Hepatocyte (in vitro differentiated cells): ENCODE measurements at regions not wholly inside any gene's neighbourhood (a gene's known extent, or its start where the extent isn't known, plus 50 kb on each side); places are given as distances from the start of the nearest gene placed in this dataset.

ENCODE experiments used
- DNase-seq: peaks from one replicate; pipeline ENCODE4 v3.0.0-alpha.2; 2016; ENCODE audit warnings: low spot score
- H2AFZ ChIP-seq: fragments of 200-600 bp; sonication (generic); 2 replicates; pipeline ENCODE4 v1.6.0; 2016; ENCODE audit warnings: antibody characterized with exemption, mild to moderate bottlenecking
- H3K27ac ChIP-seq: fragments of 200-600 bp; sonication (generic); 2 replicates; pipeline ENCODE4 v1.5.1; 2016; ENCODE audit warnings: mild to moderate bottlenecking
- H3K27me3 ChIP-seq: fragments of 200-600 bp; sonication (generic); 2 replicates; pipeline ENCODE4 v1.6.1; 2016
- H3K36me3 ChIP-seq: fragments of 200-600 bp; sonication (generic); replicated peaks from 2 replicates; pipeline ENCODE4 v1.5.1; 2016; ENCODE audit warnings: low read depth; ENCODE audit not compliant: insufficient read depth
- H3K4me1 ChIP-seq: fragments of 200-600 bp; sonication (generic); 2 replicates; pipeline ENCODE4 v1.5.1; 2016; ENCODE audit warnings: mild to moderate bottlenecking, moderate library complexity; ENCODE audit not compliant: insufficient read depth
- H3K4me2 ChIP-seq: fragments of 200-600 bp; sonication (generic); 2 replicates; pipeline ENCODE4 v1.6.0; 2016
- H3K4me3 ChIP-seq: fragments of 200-600 bp; sonication (generic); 2 replicates; pipeline ENCODE4 v1.5.1; 2016; ENCODE audit warnings: mild to moderate bottlenecking
- H3K79me2 ChIP-seq: fragments of 200-600 bp; sonication (generic); 2 replicates; pipeline ENCODE4 v1.6.0; 2017; ENCODE audit warnings: mild to moderate bottlenecking
- H3K9me2 ChIP-seq: fragments of 200-600 bp; sonication (generic); replicated peaks from 2 replicates; pipeline ENCODE4 v1.6.0; 2017; ENCODE audit warnings: mild to moderate bottlenecking; ENCODE audit not compliant: insufficient read depth
- H3K9me3 ChIP-seq: fragments of 200-600 bp; sonication (generic); 2 replicates; pipeline ENCODE4 v1.5.1; 2016; ENCODE audit warnings: low read depth, mild to moderate bottlenecking
- H4K20me1 ChIP-seq: fragments of 200-600 bp; sonication (generic); 2 replicates; pipeline ENCODE4 v1.6.0; 2016; ENCODE audit warnings: mild to moderate bottlenecking; ENCODE audit not compliant: insufficient read depth, poor library complexity, severe bottlenecking
- EZH2 ChIP-seq: fragments of 200-600 bp; sonication (generic); IDR thresholded peaks from 2 replicates; pipeline ENCODE4 v1.6.1; 2016; ENCODE audit warnings: antibody characterized with exemption, mild to moderate bottlenecking, borderline replicate concordance
- EZH2phosphoT487 ChIP-seq: fragments of 200-600 bp; sonication (generic); IDR thresholded peaks from one replicate; pipeline ENCODE4 v1.6.1; 2018; ENCODE audit warnings: antibody characterized with exemption, mild to moderate bottlenecking, low read depth, moderate library complexity; ENCODE audit not compliant: unreplicated experiment, severe bottlenecking
- WGBS: methylation state at CpG from one replicate; pipeline ENCODE4 v1.1.6; 2016; ENCODE audit warnings: low lambda C conversion rate; ENCODE audit errors: missing lambda C conversion rate; 5-methylcytosine and 5-hydroxymethylcytosine counted together
- TF ChIP-seq, protein P1 (sequence below): fragments of 200-600 bp; sonication (generic); IDR thresholded peaks from 2 replicates; pipeline ENCODE4 v1.5.1; 2016; ENCODE audit warnings: antibody characterized with exemption, mild to moderate bottlenecking; ENCODE audit not compliant: poor library complexity

DNA sequence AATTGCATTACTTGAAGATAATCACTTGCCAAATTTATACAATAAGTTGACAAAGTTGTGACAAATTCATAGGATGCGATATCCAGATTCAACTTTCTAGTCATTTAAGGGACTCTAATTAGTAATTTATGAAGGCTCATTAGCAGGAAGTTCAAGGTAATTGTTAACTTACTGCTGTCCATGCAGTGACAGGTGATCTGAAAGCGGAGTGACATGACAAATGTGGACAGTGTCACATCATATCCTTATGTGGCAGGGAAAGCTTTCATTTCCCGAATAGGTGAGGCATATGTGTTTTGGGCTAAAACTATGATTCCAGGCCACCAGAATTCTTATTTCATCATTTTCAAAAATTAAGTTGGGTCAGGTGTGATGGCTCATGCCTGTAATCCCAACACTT is 115.9 kb upstream of the BMP2 start:
- Histone ChIP-seq H3K4me3 (no peak overlapping the region), H2AFZ (no peak overlapping the region), H3K79me2 (no peaks in the 10 kb centered on the region), H3K4me1 (peaks cover 12% of the 10 kb centered on the region), H3K9me3 (no peaks in the 10 kb centered on the region), H3K27ac (no peak overlapping the region), H3K9me2 (no peaks in the 10 kb centered on the region), H3K27me3 (no peaks in the 10 kb centered on the region), H4K20me1 (no peaks in the 10 kb centered on the region), H3K36me3 (no peaks in the 10 kb centered on the region), H3K4me2 (no peak overlapping the region)
- TF ChIP-seq EZH2 (no peak), EZH2phosphoT487 (no peak)
- TF ChIP-seq, protein P1, sequence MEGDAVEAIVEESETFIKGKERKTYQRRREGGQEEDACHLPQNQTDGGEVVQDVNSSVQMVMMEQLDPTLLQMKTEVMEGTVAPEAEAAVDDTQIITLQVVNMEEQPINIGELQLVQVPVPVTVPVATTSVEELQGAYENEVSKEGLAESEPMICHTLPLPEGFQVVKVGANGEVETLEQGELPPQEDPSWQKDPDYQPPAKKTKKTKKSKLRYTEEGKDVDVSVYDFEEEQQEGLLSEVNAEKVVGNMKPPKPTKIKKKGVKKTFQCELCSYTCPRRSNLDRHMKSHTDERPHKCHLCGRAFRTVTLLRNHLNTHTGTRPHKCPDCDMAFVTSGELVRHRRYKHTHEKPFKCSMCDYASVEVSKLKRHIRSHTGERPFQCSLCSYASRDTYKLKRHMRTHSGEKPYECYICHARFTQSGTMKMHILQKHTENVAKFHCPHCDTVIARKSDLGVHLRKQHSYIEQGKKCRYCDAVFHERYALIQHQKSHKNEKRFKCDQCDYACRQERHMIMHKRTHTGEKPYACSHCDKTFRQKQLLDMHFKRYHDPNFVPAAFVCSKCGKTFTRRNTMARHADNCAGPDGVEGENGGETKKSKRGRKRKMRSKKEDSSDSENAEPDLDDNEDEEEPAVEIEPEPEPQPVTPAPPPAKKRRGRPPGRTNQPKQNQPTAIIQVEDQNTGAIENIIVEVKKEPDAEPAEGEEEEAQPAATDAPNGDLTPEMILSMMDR: no peak
- no peak for DNase-seq
- 86% methylated on average over 3 of the region's 3 CpGs for WGBS

DNA sequence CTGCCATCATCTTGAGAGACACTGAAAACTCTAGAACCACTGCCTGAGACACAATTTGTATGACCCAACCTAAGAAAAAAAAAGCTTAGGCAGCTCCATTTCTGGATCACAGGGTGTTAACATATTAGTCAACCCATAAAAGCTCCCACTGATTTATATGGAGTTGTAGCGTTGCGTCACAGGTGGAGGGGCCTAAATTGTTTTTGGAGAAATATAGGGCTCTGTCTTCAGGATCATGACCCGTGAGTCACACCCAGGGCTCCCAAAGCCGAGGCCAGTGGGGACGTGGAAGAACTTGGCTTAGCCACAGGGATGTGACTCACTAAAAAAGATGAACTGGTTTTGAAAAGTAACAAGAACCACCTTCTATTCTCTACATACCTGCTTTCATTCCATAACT is 116.5 kb upstream of the BMP2 start:
- Histone ChIP-seq H3K36me3 (no peaks in the 10 kb centered on the region), H4K20me1 (no peaks in the 10 kb centered on the region), H3K4me2 (no peak overlapping the region), H3K9me2 (no peaks in the 10 kb centered on the region), H3K9me3 (no peaks in the 10 kb centered on the region), H3K27ac (no peak overlapping the region), H3K79me2 (no peaks in the 10 kb centered on the region), H2AFZ (no peak overlapping the region), H3K4me3 (no peak overlapping the region), H3K27me3 (no peaks in the 10 kb centered on the region), H3K4me1 (peaks cover 12% of the 10 kb centered on the region)
- 79% methylated on average over 5 of the region's 5 CpGs for WGBS
- TF ChIP-seq EZH2 (no peak), EZH2phosphoT487 (no peak)
- TF ChIP-seq, protein P1: no peak
- no peak for DNase-seq

DNA sequence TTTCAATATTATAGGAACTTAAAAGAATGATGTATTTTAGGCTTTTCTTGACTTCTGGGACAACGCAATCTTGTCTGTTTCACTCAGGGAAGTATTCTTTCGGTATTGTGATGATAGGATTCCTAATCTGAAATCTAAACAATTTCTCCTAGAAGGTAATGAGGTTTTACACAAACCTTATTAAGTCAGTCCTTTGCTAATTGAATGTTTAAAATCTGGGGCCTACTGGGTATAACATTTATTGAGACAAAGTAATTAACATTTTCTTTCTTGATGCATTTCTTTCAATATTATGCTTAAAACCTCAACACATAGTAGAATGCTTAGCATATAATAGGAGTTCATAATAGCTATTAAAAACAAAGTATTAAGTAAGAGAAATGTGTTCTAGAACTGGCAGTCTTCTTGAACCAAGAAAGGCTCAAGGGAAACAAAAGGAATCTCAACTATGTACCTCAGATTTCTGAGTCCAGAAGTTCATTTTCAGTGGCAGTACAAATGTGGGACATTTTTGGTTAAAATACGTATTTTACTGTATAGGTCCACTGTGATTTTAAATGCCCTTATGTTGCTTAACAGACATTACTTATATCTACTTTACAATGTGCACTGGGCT is 121.4 kb upstream of the BMP2 start:
- TF ChIP-seq EZH2phosphoT487 (no peak), EZH2 (no peak)
- TF ChIP-seq, protein P1: no peak
- Histone ChIP-seq H3K79me2 (no peaks in the 10 kb centered on the region), H3K27ac (no peak overlapping the region)

More for the DNA sequence above, 121.4 kb upstream of the BMP2 start:
- Histone ChIP-seq H3K4me3 (no peak overlapping the region), H3K4me2 (no peak overlapping the region), H4K20me1 (no peaks in the 10 kb centered on the region), H3K36me3 (no peaks in the 10 kb centered on the region), H3K4me1 (no peaks in the 10 kb centered on the region), H3K9me2 (no peaks in the 10 kb centered on the region), H2AFZ (no peak overlapping the region), H3K9me3 (no peaks in the 10 kb centered on the region), H3K27me3 (no peaks in the 10 kb centered on the region)
- 91% methylated on average over 3 of the region's 3 CpGs for WGBS
- DNase-seq: no peak
